K562 (cell line): ENCODE measurements at regions not wholly inside any gene's neighbourhood (a gene's known extent, or its start where the extent isn't known, plus 50 kb on each side); places are given as distances from the start of the nearest gene placed in this dataset.
A peak's percentile ranks its signal among the peaks of the same experiment; 100 is the strongest.

Experiments used
- ATAC-seq: fragments of 200-7000 bp; cut with Tn5 transposase; 3 replicates; pipeline ENCODE4 v1.9.1; 2020; ENCODE audit warnings: moderate library complexity
- BruUV-seq: library from RNA; stranded (reverse); fragments of 400-500 nt; replicated peaks from 2 replicates; lab custom pipeline; 2021; lab: Mats Ljungman, UMichigan
- CTCF ChIA-PET: fragments of 300-600 bp; formaldehyde crosslinking; extraction: SDS; loops from one replicate; lab custom pipeline; 2021; ENCODE audit warnings: low intra/inter-chr PET ratio; lab: Yijun Ruan, JAX
- POLR2A ChIA-PET: fragments of 300-600, 350-650 bp; sonication (Branson Sonifier 250); formaldehyde crosslinking; extraction: SDS; loops from one replicate; lab custom pipeline; 2021; ENCODE audit warnings: antibody characterized with exemption, inconsistent platforms; lab: Yijun Ruan, JAX
- DNase-seq, 4 experiments: peaks; one replicate each; pipeline versions ENCODE4 v3.0.0 to v3.0.0-alpha.2; 2011 to 2018; ENCODE audit warnings: low spot score in 3 of 4, mixed read lengths in 3 of 4; ENCODE audit errors: extremely low read depth in 1 of 4
- FAIRE-seq: peaks from 2 replicates; lab custom pipeline; 2011; peaks lifted over from hg19 to GRCh38; lab: Jason Lieb, UNC
- H2AFZ ChIP-seq: 2 replicates; pipeline ENCODE4 v1.6.0; 2011; ENCODE audit warnings: low read depth, low read length, control low read depth, inconsistent platforms
- H3K27ac ChIP-seq: fragments of 200-600 bp; 3 replicates; pipeline ENCODE4 v1.8.0; 2011; ENCODE audit warnings: low read depth, mild to moderate bottlenecking, control low read depth, inconsistent platforms, low read length, moderate library complexity, mixed read lengths; ENCODE audit errors: extremely low read depth
- H3K27me3 ChIP-seq, 2 experiments: fragments of 300-600 bp in 1 of 2; 2 replicates in 1 of 2; 3 replicates in 1 of 2; pipeline versions ENCODE4 v1.6.0 to v1.8.0; 2011; ENCODE audit warnings: inconsistent platforms in 2 of 2, low read length in 2 of 2, mild to moderate bottlenecking in 1 of 2, mixed read lengths in 1 of 2, moderate library complexity in 1 of 2; ENCODE audit not compliant: control insufficient read depth in 2 of 2, insufficient read depth in 2 of 2
- H3K36me3 ChIP-seq: fragments of 300-600 bp; 3 replicates; pipeline ENCODE4 v1.8.0; 2011; ENCODE audit warnings: mild to moderate bottlenecking, low read length, inconsistent platforms; ENCODE audit not compliant: control insufficient read depth, insufficient read depth
- H3K4me1 ChIP-seq, 2 experiments: fragments of 200-600 bp in 1 of 2; replicated peaks in 1 of 2; 2 replicates in 1 of 2; 3 replicates in 1 of 2; pipeline versions ENCODE4 v1.5.1 to v1.8.0; 2011; ENCODE audit warnings: inconsistent platforms in 2 of 2, low read length in 2 of 2, mild to moderate bottlenecking in 1 of 2, mixed read lengths in 1 of 2, moderate library complexity in 1 of 2; ENCODE audit not compliant: control insufficient read depth in 2 of 2, insufficient read depth in 2 of 2
- H3K4me2 ChIP-seq: 2 replicates; pipeline ENCODE4 v1.6.1; 2011; ENCODE audit warnings: low read length, control low read depth, inconsistent platforms, mixed read lengths; ENCODE audit not compliant: insufficient read depth
- H3K4me3 ChIP-seq: fragments of 200-600 bp; sonication (generic), shearing (Covaris generic); 2 replicates; pipeline ENCODE4 v1.5.1; 2016; ENCODE audit warnings: control low read depth, inconsistent platforms
- H3K79me2 ChIP-seq: fragments of 200-600 bp; 3 replicates; pipeline ENCODE4 v1.8.0; 2011; ENCODE audit warnings: low read length, inconsistent platforms; ENCODE audit not compliant: control insufficient read depth, insufficient read depth
- H3K9ac ChIP-seq, 2 experiments: 2 replicates each; pipeline versions ENCODE4 v1.6.0 to v1.6.1; 2011; ENCODE audit warnings: low read depth in 2 of 2, low read length in 2 of 2, control low read depth in 1 of 2, inconsistent platforms in 1 of 2, mild to moderate bottlenecking in 1 of 2, mixed read lengths in 1 of 2; ENCODE audit not compliant: insufficient read depth in 1 of 2
- H3K9me1 ChIP-seq: one replicate; pipeline ENCODE4 v1.6.0; 2011; ENCODE audit warnings: inconsistent platforms, mild to moderate bottlenecking, low read length, moderate library complexity; ENCODE audit not compliant: control insufficient read depth, insufficient read depth
- H3K9me3 ChIP-seq: replicated peaks from 2 replicates; pipeline ENCODE4 v1.5.1; 2011; ENCODE audit warnings: low read depth, low read length, inconsistent platforms; ENCODE audit not compliant: control insufficient read depth, insufficient read depth
- H4K20me1 ChIP-seq: replicated peaks from 2 replicates; pipeline ENCODE4 v1.6.1; 2011; ENCODE audit warnings: low read length, inconsistent platforms, mixed read lengths; ENCODE audit not compliant: control insufficient read depth, insufficient read depth
- ATF7 ChIP-seq: fragments of 450-650 bp; IDR thresholded peaks from 2 replicates; pipeline ENCODE4 v1.7.1; 2014; ENCODE audit warnings: mild to moderate bottlenecking, moderate library complexity
- CBFA2T3 ChIP-seq: fragments of 450-650 bp; IDR thresholded peaks from 2 replicates; pipeline ENCODE4 v1.6.1; 2017
- FOSL1 ChIP-seq: fragments of 200-800 bp; sonication (Bioruptor generic); conservative IDR thresholded peaks from 2 replicates; pipeline ENCODE4 v1.6.1; 2016; ENCODE audit warnings: missing genetic modification characterization, missing compliant biosample characterization
- FOXJ3 ChIP-seq: sonication (generic); formaldehyde crosslinking; IDR thresholded peaks from 2 replicates; pipeline ENCODE4 v1.4.0; 2020; ENCODE audit warnings: mild to moderate bottlenecking, missing genetic modification reagents
- JUND ChIP-seq, 2 experiments: IDR thresholded peaks; 2 replicates in 1 of 2; 3 replicates in 1 of 2; pipeline ENCODE4 v1.6.1; 2011; ENCODE audit warnings: borderline replicate concordance in 2 of 2, low read depth in 2 of 2, low read length in 2 of 2, improper control_type of control experiment in 1 of 2, missing biosample characterization in 1 of 2, missing genetic modification characterization in 1 of 2, missing genetic modification reagents in 1 of 2
- KLF13 ChIP-seq: fragments of 450-650 bp; IDR thresholded peaks from 2 replicates; pipeline ENCODE4 v1.6.1; 2016; ENCODE audit warnings: missing genetic modification characterization, low read depth, mild to moderate bottlenecking, missing compliant biosample characterization, moderate library complexity, borderline replicate concordance
- TAF1 ChIP-seq: IDR thresholded peaks from 2 replicates; pipeline ENCODE4 v1.6.1; 2011; ENCODE audit warnings: mild to moderate bottlenecking, low read length, moderate library complexity; ENCODE audit not compliant: insufficient read depth, control insufficient read depth, severe bottlenecking; ENCODE audit errors: extremely low read depth
- TEAD4 ChIP-seq, 2 experiments: sonication (generic) in 1 of 2; formaldehyde crosslinking in 1 of 2; IDR thresholded peaks; 2 replicates each; pipeline versions ENCODE4 v1.6.1 to v1.8.0; 2012 to 2022; ENCODE audit warnings: borderline replicate concordance in 1 of 2, inconsistent platforms in 1 of 2, low read length in 1 of 2, mild to moderate bottlenecking in 1 of 2, missing genetic modification reagents in 1 of 2
- WHSC1 ChIP-seq: IDR thresholded peaks from one replicate; pipeline ENCODE4 v1.6.1; 2012; ENCODE audit warnings: low read length, control low read depth, inconsistent platforms
- ZBED1 ChIP-seq: IDR thresholded peaks from 2 replicates; pipeline ENCODE4 v1.6.1; 2014
- WGBS: fragments of 100-300 bp; shearing (Covaris generic); methylation state at CpG from one replicate; pipeline ENCODE4 v1.1.6; 2016; ENCODE audit warnings: low coverage, mixed read lengths; ENCODE audit not compliant: insufficient coverage; ENCODE audit errors: missing lambda C conversion rate; 5-methylcytosine and 5-hydroxymethylcytosine counted together
- in situ Hi-C: fragments of 300-500 bp; cut with MboI; formaldehyde crosslinking; loops from 4 replicates; pipeline ENCODE4 v1.15.0; 2018; ENCODE audit warnings: inconsistent platforms, mixed read lengths
- intact Hi-C: fragments of 100-400 bp; cut with micrococcal nuclease; formaldehyde crosslinking; loops from 2 replicates; pipeline ENCODE4 v1.14.2; 2022
- TF ChIP-seq, protein P1 (sequence below), 2 experiments: fragments of 200-800 bp in 1 of 2; sonication (Bioruptor generic) in 1 of 2; sonication (generic) in 1 of 2; formaldehyde crosslinking in 1 of 2; IDR thresholded peaks in 1 of 2; conservative IDR thresholded peaks in 1 of 2; 2 replicates each; pipeline versions ENCODE4 v1.5.0 to v1.6.1; 2016 to 2020; ENCODE audit warnings: missing compliant biosample characterization in 1 of 2, missing genetic modification characterization in 1 of 2, missing genetic modification reagents in 1 of 2
- TF ChIP-seq, protein P2 (sequence below): fragments of 250-450 bp; sonication (Bioruptor Pico); IDR thresholded peaks from 2 replicates; pipeline ENCODE4 v1.4.0; 2020

- Histone ChIP-seq H3K9me3 (no peaks in the 10 kb centered on the region), H3K4me3 (no peak overlapping the region), H3K27ac (no peak overlapping the region), H3K4me1 (peaks cover 0 to 6% of the 10 kb centered on the region in 2 experiments; a peak in 2 of 5 replicates), H3K79me2 (no peaks in the 10 kb centered on the region), H3K4me2 (peak overlapping the region; percentile 43), H4K20me1 (no peaks in the 10 kb centered on the region), H2AFZ (peak overlapping the region; percentile 7; the same call in 1 of the 2 replicates), H3K27me3 (peaks cover 13 to 17% of the 10 kb centered on the region in 2 experiments; a peak in 4 of 5 replicates), H3K9ac (no peak overlapping the region), H3K36me3 (no peaks in the 10 kb centered on the region; the same call in 2 of the 3 replicates), H3K9me1 (no peaks in the 10 kb centered on the region)
- peak; percentile 52 for ATAC-seq
- no TSS peak for BruUV-seq
- ChIA-PET CTCF (no interaction called here), POLR2A (no interaction called here)
- FAIRE-seq: no peak
- in situ Hi-C loops (no loop called here), intact Hi-C loops (no loop called here)
- DNase-seq: peak in 1 of 4 experiments; percentile 66
- under 1% methylated on average over 8 of the region's 8 CpGs for WGBS
- TF ChIP-seq ZBED1 (no peak), JUND (IDR thresholded peaks at IDR 0.05; ENCODE audit: borderline replicate concordance, low read depth, low read length) (peak; percentile 82), JUND (tag; IDR thresholded peaks at IDR 0.05; ENCODE audit: borderline replicate concordance, low read depth, low read length) (peak; percentile 95; the same call in 2 of the 3 replicates), TAF1 (no peak), ATF7 (peak; percentile 96), WHSC1 (no peak), CBFA2T3 (peak; percentile 46), FOSL1 (tag) (0 out of 2 replicates have a peak, but pooled peaks have one; percentile 37), TEAD4 (IDR thresholded peaks at IDR 0.05; ENCODE audit: low read length) (peak; percentile 64; the same call in 1 of the 2 replicates), TEAD4 (CRISPR knock-in tag; IDR thresholded peaks at IDR 0.05; ENCODE audit: borderline replicate concordance) (no peak), FOXJ3 (CRISPR knock-in tag) (no peak), KLF13 (tag) (no peak)
- TF ChIP-seq, protein P1, sequence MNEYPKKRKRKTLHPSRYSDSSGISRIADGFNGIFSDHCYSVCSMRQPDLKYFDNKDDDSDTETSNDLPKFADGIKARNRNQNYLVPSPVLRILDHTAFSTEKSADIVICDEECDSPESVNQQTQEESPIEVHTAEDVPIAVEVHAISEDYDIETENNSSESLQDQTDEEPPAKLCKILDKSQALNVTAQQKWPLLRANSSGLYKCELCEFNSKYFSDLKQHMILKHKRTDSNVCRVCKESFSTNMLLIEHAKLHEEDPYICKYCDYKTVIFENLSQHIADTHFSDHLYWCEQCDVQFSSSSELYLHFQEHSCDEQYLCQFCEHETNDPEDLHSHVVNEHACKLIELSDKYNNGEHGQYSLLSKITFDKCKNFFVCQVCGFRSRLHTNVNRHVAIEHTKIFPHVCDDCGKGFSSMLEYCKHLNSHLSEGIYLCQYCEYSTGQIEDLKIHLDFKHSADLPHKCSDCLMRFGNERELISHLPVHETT (CRISPR knock-in tag; conservative IDR thresholded peaks at IDR 0.05 in 1 of 2, IDR thresholded peaks at IDR 0.05 in 1 of 2): peak in 1 of 2 experiments; percentile 35; a peak in 1 of 4 replicates
- TF ChIP-seq, protein P2, sequence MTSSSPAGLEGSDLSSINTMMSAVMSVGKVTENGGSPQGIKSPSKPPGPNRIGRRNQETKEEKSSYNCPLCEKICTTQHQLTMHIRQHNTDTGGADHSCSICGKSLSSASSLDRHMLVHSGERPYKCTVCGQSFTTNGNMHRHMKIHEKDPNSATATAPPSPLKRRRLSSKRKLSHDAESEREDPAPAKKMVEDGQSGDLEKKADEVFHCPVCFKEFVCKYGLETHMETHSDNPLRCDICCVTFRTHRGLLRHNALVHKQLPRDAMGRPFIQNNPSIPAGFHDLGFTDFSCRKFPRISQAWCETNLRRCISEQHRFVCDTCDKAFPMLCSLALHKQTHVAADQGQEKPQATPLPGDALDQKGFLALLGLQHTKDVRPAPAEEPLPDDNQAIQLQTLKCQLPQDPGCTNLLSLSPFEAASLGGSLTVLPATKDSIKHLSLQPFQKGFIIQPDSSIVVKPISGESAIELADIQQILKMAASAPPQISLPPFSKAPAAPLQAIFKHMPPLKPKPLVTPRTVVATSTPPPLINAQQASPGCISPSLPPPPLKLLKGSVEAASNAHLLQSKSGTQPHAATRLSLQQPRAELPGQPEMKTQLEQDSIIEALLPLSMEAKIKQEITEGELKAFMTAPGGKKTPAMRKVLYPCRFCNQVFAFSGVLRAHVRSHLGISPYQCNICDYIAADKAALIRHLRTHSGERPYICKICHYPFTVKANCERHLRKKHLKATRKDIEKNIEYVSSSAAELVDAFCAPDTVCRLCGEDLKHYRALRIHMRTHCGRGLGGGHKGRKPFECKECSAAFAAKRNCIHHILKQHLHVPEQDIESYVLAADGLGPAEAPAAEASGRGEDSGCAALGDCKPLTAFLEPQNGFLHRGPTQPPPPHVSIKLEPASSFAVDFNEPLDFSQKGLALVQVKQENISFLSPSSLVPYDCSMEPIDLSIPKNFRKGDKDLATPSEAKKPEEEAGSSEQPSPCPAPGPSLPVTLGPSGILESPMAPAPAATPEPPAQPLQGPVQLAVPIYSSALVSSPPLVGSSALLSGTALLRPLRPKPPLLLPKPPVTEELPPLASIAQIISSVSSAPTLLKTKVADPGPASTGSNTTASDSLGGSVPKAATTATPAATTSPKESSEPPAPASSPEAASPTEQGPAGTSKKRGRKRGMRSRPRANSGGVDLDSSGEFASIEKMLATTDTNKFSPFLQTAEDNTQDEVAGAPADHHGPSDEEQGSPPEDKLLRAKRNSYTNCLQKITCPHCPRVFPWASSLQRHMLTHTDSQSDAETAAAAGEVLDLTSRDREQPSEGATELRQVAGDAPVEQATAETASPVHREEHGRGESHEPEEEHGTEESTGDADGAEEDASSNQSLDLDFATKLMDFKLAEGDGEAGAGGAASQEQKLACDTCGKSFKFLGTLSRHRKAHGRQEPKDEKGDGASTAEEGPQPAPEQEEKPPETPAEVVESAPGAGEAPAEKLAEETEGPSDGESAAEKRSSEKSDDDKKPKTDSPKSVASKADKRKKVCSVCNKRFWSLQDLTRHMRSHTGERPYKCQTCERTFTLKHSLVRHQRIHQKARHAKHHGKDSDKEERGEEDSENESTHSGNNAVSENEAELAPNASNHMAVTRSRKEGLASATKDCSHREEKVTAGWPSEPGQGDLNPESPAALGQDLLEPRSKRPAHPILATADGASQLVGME (CRISPR knock-in tag): no peak
Measured at GRCh38 chr6:21914121-21914973, 320.8 kb downstream of the SOX4 start.
